ENCODE measurements at regions not wholly inside any gene's neighbourhood (a gene's known extent, or its start where the extent isn't known, plus 50 kb on each side); places are given as distances from the start of the nearest gene placed in this dataset.

DNA sequence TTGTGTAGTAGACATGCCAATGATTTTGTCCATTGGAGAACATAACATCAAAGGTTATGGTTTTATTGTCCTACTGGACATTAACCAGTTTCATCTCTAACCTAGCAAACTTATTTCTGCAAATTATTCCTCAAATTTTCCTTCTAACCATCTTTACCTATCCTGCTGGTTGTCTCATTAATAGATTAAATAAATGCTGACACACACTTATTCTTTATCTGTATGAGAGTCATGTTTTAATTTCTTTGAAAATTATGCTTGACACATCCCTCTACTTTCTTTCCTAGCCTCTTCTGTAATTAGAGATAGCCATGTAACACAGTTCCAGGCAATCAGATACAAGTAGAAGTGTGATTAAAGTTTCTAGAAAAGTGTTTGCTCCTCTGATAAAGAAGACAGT, 98.9 kb downstream of the RPS29 start:
- H3K27ac ChIP-seq = no peak overlapping the region
- TF ChIP-seq, protein P1, sequence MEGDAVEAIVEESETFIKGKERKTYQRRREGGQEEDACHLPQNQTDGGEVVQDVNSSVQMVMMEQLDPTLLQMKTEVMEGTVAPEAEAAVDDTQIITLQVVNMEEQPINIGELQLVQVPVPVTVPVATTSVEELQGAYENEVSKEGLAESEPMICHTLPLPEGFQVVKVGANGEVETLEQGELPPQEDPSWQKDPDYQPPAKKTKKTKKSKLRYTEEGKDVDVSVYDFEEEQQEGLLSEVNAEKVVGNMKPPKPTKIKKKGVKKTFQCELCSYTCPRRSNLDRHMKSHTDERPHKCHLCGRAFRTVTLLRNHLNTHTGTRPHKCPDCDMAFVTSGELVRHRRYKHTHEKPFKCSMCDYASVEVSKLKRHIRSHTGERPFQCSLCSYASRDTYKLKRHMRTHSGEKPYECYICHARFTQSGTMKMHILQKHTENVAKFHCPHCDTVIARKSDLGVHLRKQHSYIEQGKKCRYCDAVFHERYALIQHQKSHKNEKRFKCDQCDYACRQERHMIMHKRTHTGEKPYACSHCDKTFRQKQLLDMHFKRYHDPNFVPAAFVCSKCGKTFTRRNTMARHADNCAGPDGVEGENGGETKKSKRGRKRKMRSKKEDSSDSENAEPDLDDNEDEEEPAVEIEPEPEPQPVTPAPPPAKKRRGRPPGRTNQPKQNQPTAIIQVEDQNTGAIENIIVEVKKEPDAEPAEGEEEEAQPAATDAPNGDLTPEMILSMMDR (conservative IDR thresholded peaks at IDR 0.05) = no peak
- TF ChIP-seq ZFX (IDR thresholded peaks at IDR 0.05) = no peak

DNA sequence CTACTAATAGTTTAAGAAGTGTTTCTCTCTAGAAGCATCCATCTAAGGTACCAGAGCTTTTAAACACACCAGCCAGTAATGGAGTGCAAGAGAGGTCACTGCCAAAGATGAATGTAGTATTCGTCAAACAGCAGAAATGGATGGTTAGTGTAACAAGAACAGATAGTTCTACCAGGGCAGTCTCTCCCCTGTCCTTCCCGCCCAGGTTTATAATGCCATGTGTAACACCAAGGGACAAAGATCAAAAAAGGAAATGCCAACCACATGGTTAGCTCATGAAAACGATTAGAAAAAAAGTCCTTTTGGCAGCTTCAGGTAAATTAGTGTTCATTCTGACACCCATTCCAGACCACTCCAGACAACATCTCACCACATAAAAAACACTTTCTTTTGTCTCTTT, 100.9 kb downstream of the RPS29 start:
- H3K27ac ChIP-seq = no peak overlapping the region
- TF ChIP-seq ZFX (IDR thresholded peaks at IDR 0.05) = no peak
- TF ChIP-seq, protein P1 (conservative IDR thresholded peaks at IDR 0.05) = no peak

DNA sequence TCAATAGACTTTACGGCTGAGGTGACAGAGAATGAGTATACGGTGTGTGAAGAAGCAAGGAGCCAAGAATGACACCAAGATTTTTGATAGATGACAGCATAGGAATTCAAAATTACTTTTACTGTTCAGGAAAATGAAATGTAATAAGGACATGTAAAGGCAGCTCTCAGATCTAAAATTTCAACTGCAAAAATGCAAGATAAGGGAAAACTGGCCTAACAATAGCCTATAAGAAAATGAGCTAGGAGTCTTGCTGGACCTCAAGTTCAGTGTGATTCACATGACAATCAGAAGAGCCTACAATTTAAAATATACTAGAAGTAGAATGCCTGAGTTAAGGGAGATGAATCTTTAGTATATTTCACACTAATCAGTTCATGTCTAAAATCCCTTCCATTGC, 102.0 kb downstream of the RPS29 start:
- no peak for TF ChIP-seq ZFX (IDR thresholded peaks at IDR 0.05)
- TF ChIP-seq, protein P1 (conservative IDR thresholded peaks at IDR 0.05) = no peak
- no peak overlapping the region for H3K27ac ChIP-seq

DNA sequence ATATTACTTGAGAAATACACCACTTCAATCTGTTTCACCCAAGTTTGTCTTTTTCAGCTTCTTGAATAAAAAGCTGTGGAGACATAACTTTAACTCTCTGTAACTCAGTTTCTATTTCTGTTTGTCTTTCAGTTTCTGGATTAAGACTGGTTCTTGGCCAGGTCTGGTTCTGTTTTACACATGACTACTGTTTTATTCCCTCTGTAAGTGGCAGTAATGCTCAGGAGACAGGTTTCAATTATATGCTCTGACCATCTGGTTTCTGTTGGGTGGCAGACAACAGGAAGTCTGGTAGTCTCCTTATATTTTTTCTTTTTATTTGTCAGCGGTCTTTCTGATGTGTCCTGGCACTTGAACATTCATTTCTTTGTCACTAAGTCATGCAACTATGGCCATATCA, 102.9 kb downstream of the RPS29 start:
- TF ChIP-seq ZFX (IDR thresholded peaks at IDR 0.05) = no peak
- TF ChIP-seq, protein P1 (conservative IDR thresholded peaks at IDR 0.05) = no peak
- H3K27ac ChIP-seq = no peak overlapping the region

DNA sequence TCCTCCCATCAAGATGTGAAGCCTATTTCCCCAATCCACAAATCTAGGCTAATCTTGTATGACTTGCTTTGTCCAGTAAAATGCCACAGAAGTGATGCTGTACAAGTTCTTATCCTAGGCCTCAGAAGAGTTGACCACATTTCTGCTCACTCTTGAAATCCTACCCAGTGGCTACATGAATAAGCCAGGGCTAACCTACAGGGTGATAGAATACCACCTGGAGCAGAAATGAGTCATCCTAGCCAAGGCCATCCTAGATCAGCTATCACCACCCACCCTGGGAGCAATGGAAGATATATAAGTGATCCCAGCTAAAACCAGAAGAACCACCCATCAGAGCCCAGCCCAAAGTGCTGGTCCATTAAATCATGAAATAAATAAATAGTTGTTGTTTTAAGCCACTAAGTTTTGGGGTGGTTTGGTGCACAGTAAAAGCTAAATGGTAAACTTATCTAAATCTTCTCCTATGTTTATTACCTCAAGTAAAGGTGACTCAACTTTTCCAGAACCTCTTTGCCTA, 105.1 kb downstream of the RPS29 start:
- no peak overlapping the region for H3K27ac ChIP-seq
- TF ChIP-seq, protein P1 (conservative IDR thresholded peaks at IDR 0.05) = no peak
- TF ChIP-seq ZFX (IDR thresholded peaks at IDR 0.05) = no peak

DNA sequence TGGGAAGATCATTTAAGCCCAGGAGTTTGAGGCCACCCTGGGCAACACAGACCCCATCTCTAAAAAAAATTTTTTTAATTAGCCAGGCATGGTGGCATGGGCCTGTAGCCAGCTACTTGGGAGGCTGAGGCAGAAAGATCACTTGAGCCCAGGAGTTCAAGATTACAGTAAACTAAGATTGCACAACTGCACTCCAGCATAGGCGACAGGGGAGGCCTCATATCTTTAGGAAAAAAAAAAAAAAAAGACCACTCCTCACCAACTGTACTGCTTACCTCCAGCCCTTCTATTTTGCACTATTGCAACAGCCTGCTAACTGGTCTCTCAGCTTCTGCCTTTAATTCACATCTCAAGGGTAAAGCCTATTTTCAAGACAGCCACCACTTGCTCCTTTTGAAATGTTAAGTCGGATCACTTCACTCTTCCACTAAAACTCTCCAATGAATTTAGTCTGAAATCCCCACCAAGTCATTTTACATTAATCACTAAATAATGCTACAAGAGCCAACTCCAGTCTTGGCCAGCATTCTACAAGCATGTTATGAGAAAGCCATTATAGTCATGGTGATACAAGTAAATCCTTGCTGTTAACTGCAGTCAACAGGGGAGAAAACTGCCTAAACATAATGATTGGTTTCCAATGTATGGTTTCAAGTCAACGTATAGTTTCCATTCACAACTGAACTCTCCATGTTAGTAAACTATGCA, 106.0 kb downstream of the RPS29 start:
- TF ChIP-seq ZFX (IDR thresholded peaks at IDR 0.05) = no peak
- TF ChIP-seq, protein P1 (conservative IDR thresholded peaks at IDR 0.05) = no peak
- H3K27ac ChIP-seq = peak overlapping the region; percentile 96

DNA sequence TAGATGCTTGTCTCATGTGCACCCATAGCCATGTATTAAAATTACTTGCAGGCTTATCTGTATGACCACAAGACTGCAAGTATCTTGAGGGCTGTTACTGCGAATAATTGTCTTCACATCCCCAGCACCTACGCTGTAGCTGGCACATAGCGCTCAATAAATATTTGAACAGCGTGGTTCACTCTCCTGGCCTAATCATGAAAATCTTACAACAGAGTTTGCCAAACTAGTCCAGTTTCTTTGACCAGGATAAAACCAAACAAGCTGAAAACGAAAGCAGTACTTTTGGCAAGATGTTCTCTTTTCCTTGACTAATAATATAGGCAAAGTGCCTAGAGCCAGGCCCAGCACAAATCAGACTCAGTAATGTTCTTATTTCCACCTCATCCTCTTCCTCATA, 106.7 kb downstream of the RPS29 start:
- TF ChIP-seq, protein P1 (conservative IDR thresholded peaks at IDR 0.05) = no peak
- TF ChIP-seq ZFX (IDR thresholded peaks at IDR 0.05) = no peak
- H3K27ac ChIP-seq = peak overlapping the region; percentile 96

Measured in C4-2B (cell line).